Skeletal muscle tissue (tissue), 3 donors: ENCODE measurements at regions not wholly inside any gene's neighbourhood (a gene's known extent, or its start where the extent isn't known, plus 50 kb on each side); places are given as distances from the start of the nearest gene placed in this dataset.

ENCODE experiments used
- H3K27ac ChIP-seq: one replicate; pipeline ENCODE4 v1.7.0; 2013; ENCODE audit warnings: mild to moderate bottlenecking, low read depth, low read length, inconsistent platforms
- H3K27me3 ChIP-seq, 3 donors: one replicate each; pipeline ENCODE4 v1.7.0; 2013; ENCODE audit warnings: low read length in 3 of 3; ENCODE audit not compliant: control insufficient read depth in 3 of 3, insufficient read depth in 3 of 3
- H3K36me3 ChIP-seq, 3 donors: one replicate each; pipeline ENCODE4 v1.7.0; 2013; ENCODE audit warnings: low read length in 3 of 3; ENCODE audit not compliant: control insufficient read depth in 3 of 3, insufficient read depth in 3 of 3
- H3K4me1 ChIP-seq, 3 donors: one replicate each; pipeline ENCODE4 v1.7.0; 2013; ENCODE audit warnings: low read length in 3 of 3, mild to moderate bottlenecking in 3 of 3; ENCODE audit not compliant: control insufficient read depth in 3 of 3, insufficient read depth in 3 of 3
- H3K4me3 ChIP-seq, 3 donors: one replicate each; pipeline ENCODE4 v1.7.0; 2013; ENCODE audit warnings: low read length in 3 of 3
- H3K9ac ChIP-seq, 3 donors: one replicate each; pipeline ENCODE4 v1.7.0; 2013; ENCODE audit warnings: low read length in 3 of 3, mild to moderate bottlenecking in 3 of 3, moderate library complexity in 2 of 3, low read depth in 1 of 3
- H3K9me3 ChIP-seq, 3 donors: one replicate each; pipeline ENCODE4 v1.7.0; 2013; ENCODE audit warnings: low read length in 3 of 3; ENCODE audit not compliant: control insufficient read depth in 3 of 3
- donor health status: Osteomylitis.

DNA sequence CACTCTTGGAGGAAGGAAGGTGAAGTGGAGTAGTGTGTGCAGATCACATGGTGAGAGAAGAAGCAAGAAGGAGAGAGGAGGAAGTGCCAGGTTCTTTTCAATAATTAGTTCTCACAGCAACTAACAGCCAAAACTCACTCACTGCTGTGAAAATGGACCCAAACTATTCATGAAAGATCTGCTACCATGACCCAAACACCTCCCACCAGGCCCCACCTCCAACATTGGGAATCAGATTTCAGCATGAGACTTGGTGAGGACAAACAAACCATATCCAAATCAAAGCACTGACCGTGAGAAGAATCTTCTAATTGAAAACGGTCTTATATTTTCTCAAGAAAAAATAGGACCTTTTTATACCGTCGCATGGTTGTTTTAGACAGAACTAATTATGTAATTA, 468.7 kb upstream of the TYRP1 start:
- Histone ChIP-seq H3K27ac (no peak overlapping the region), H3K9ac (no peak overlapping the region), H3K27me3 (no peaks in the 10 kb centered on the region), H3K36me3 (no peaks in the 10 kb centered on the region), H3K4me1 (no peaks in the 10 kb centered on the region), H3K9me3 (no peaks in the 10 kb centered on the region), H3K4me3 (no peak overlapping the region)

- Histone ChIP-seq H3K36me3 (no peaks in the 10 kb centered on the region), H3K27ac (no peak overlapping the region), H3K9me3 (peaks cover 0 to 2% (median 0%) of the 10 kb centered on the region in 3 donors), H3K27me3 (no peaks in the 10 kb centered on the region), H3K9ac (no peak overlapping the region), H3K4me1 (no peaks in the 10 kb centered on the region), H3K4me3 (no peak overlapping the region)
These were observed 462.5 kb upstream of the TYRP1 start for GRCh38 chr9:12230708-12231107.

- Histone ChIP-seq H3K27me3 (no peaks in the 10 kb centered on the region), H3K36me3 (no peaks in the 10 kb centered on the region)
These were observed 461.4 kb upstream of the TYRP1 start for GRCh38 chr9:12231832-12232231.

GRCh38 chr9:12232836-12233235, 460.3 kb upstream of the TYRP1 start:
- Histone ChIP-seq H3K4me3 (no peak overlapping the region), H3K4me1 (no peaks in the 10 kb centered on the region), H3K36me3 (no peaks in the 10 kb centered on the region), H3K9ac (no peak overlapping the region), H3K27ac (no peak overlapping the region), H3K27me3 (no peaks in the 10 kb centered on the region), H3K9me3 (peaks cover 0 to 2% (median 0%) of the 10 kb centered on the region in 3 donors)

More at GRCh38 chr9:12231832-12232231, 461.4 kb upstream of the TYRP1 start:
- Histone ChIP-seq H3K9me3 (peaks cover 0 to 2% (median 0%) of the 10 kb centered on the region in 3 donors), H3K4me1 (no peaks in the 10 kb centered on the region), H3K27ac (no peak overlapping the region), H3K9ac (no peak overlapping the region), H3K4me3 (no peak overlapping the region)

DNA sequence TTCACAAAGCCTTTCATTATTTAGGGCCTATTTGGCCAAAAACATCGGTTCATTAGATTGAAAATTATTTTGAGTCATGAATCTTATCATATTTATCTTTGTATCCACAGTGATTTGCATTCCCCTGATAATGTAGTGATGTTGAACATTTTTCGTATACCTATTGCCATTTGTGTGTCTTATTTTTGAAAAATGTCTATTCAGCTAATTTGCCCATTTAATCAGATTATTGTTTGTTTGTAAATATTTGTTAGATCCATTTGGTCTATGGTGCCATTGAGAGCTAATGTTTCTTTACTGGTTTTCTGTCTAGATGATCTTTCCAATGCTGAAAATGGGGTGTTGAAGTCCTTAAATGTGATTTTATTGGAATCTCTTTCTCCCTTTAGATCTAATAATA, 439.2 kb upstream of the TYRP1 start:
- H3K27ac ChIP-seq, result no peak overlapping the region
- H3K4me1 ChIP-seq, result no peaks in the 10 kb centered on the region
- no peak overlapping the region for H3K9ac ChIP-seq
- H3K4me3 ChIP-seq, result no peak overlapping the region
- H3K9me3 ChIP-seq, result no peaks in the 10 kb centered on the region
- no peaks in the 10 kb centered on the region for H3K27me3 ChIP-seq
- no peaks in the 10 kb centered on the region for H3K36me3 ChIP-seq

DNA sequence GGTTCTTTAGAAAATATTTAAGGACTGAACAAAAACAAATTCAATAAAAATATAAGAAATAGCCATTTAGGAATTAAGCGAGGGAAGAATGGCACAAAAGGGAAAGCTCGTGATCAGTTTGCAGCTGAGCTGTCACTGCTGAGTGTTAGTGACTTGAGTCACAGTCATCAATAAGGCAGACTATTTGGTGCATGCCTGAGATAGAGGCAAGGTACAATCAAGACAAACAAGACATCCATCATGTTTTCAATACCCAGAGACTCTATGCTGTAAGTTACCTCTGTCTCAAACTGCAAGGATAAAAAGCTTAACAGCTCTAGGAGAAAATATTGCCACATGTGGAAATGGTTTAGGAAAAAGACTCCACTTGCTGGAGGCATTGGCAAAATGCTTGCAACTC, 426.4 kb upstream of the TYRP1 start:
- no peak overlapping the region for H3K9ac ChIP-seq
- no peak overlapping the region for H3K4me3 ChIP-seq
- H3K9me3 ChIP-seq, result no peaks in the 10 kb centered on the region
- H3K4me1 ChIP-seq, result no peaks in the 10 kb centered on the region
- H3K36me3 ChIP-seq, result no peaks in the 10 kb centered on the region
- H3K27me3 ChIP-seq, result no peaks in the 10 kb centered on the region
- H3K27ac ChIP-seq, result no peak overlapping the region

- Histone ChIP-seq H3K4me3 (no peak overlapping the region), H3K4me1 (no peaks in the 10 kb centered on the region), H3K27ac (no peak overlapping the region), H3K9ac (no peak overlapping the region), H3K27me3 (no peaks in the 10 kb centered on the region), H3K36me3 (no peaks in the 10 kb centered on the region), H3K9me3 (no peaks in the 10 kb centered on the region)
These were observed 421.7 kb upstream of the TYRP1 start for GRCh38 chr9:12271421-12271891.

- no peaks in the 10 kb centered on the region for H3K4me1 ChIP-seq
- H3K9me3 ChIP-seq, result no peaks in the 10 kb centered on the region
- H3K27me3 ChIP-seq, result no peaks in the 10 kb centered on the region
- H3K9ac ChIP-seq, result no peak overlapping the region
- H3K27ac ChIP-seq, result no peak overlapping the region
- H3K4me3 ChIP-seq, result no peak overlapping the region
- H3K36me3 ChIP-seq, result no peaks in the 10 kb centered on the region
These were observed 420.6 kb upstream of the TYRP1 start for GRCh38 chr9:12272471-12273120.

DNA sequence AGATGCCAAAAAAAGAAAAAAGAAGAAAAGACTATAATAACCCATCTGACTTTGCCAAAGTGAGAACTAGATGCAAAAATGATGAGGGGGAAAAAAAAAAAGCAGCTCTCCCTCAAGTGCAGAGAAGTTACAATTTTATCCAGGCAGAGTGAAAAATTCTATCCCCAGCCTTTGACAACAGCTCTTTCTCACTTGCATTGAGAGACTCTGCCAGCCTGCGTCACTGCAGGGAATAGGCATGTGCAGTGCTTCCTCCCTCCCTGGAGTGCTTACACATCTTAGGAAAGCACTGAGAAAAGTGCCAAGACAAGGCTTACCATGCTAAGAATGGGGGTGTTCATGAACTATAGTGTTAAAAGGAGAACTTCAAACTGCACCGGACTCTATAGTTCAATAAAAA, 418.6 kb upstream of the TYRP1 start:
- Histone ChIP-seq H3K27ac (no peak overlapping the region), H3K36me3 (no peaks in the 10 kb centered on the region)

GRCh38 chr9:12276505-12276904, 416.7 kb upstream of the TYRP1 start:
- Histone ChIP-seq H3K4me3 (no peak overlapping the region), H3K27ac (no peak overlapping the region), H3K27me3 (no peaks in the 10 kb centered on the region), H3K9ac (no peak overlapping the region), H3K9me3 (no peaks in the 10 kb centered on the region), H3K4me1 (no peaks in the 10 kb centered on the region), H3K36me3 (no peaks in the 10 kb centered on the region)

More for the DNA sequence above, 418.6 kb upstream of the TYRP1 start:
- Histone ChIP-seq H3K9ac (no peak overlapping the region), H3K4me3 (no peak overlapping the region), H3K4me1 (no peaks in the 10 kb centered on the region), H3K27me3 (no peaks in the 10 kb centered on the region), H3K9me3 (no peaks in the 10 kb centered on the region)
